ENCODE measurements at regions not wholly inside any gene's neighbourhood (a gene's known extent, or its start where the extent isn't known, plus 50 kb on each side); places are given as distances from the start of the nearest gene placed in this dataset.

DNA sequence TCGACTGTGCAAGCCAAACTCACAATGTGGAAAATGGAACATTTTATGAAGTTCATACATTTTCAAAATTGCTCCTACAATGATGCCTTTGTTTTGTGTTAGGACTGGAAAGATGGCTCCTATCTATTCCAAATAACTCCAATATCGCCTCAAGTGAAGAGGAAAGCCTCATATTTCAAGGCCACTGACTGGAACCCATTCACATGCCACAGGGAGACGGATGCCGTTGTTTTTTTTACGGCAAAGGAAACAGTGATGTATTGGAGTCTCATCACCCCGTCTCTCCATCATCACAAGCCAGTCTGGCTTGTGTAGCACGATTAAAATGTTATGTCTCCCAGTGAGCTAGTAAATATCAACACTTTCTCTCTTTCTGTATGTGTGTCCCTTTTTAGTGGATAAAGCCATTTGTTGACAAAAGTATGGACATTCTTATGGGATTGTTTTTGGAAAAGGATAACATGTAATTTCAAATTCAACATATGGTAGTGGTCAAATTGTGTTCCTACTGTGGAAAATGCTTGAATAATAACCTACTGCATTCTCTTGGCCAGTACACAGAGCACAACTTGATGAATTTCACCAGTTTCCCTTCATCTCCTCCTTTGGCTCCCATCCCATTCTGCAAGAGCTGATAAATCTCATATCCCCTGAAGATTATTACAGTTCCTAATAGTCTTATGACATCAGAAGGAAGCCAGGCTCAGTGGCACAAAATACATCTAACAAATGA, 109.5 kb upstream of the PITRM1 start:
- no peak for TF ChIP-seq EZH2 (IDR thresholded peaks at IDR 0.05)
- no peak for TF ChIP-seq POLR2AphosphoS5 (IDR thresholded peaks at IDR 0.05; ENCODE audit: borderline replicate concordance, low read depth, low read length)
- TF ChIP-seq FOXP2 (optimal IDR thresholded peaks at IDR 0.05; ENCODE audit: control extremely low read depth, extremely low read length, insufficient read depth) = no peak
